ENCODE measurements at regions not wholly inside any gene's neighbourhood (a gene's known extent, or its start where the extent isn't known, plus 50 kb on each side); places are given as distances from the start of the nearest gene placed in this dataset.
"Not testable (repeated sequence)": the region's sequence is repeated elsewhere in the genome, so short reads cannot be mapped to it uniquely, and the experiment has no call there.

DNA sequence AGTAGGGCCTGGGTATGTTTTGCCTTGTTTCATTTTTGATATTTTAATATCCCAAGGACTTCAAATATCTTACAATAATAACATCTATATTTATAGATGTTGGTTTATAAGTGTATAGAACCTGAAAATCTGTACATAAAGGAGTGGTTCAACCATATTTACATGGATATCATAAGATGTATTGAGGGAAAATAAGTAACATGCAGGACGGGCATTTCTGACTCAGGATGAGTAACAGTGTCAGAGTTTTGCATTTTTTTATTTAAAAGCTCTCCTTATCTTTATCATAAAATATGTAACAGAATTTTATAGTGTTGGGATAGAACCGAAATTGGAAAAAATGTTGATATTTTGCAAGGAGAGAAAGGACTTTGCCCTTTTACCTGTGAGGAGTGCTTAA, 1438.7 kb downstream of the REEP3 start:
- no peak for DNase-seq

DNA sequence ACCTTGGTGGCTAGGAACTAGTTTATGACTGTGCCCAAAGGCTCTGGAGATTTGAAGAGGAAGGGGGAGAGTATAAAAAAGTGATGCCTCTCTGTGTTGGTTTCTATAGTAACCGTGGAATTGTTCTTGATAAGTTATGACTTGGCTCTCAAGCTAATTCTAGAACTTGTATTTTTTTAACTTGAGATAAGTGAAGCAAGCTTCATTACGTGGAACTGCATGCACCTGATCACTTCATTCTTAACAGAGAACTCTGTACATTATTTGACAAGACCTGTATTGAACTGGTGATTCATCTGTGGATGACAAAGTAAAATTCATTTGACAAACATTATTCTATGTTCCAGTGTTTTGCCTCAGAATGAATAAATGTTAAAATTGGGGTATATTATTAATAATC, 1452.2 kb downstream of the REEP3 start:
- no peak for DNase-seq

DNA sequence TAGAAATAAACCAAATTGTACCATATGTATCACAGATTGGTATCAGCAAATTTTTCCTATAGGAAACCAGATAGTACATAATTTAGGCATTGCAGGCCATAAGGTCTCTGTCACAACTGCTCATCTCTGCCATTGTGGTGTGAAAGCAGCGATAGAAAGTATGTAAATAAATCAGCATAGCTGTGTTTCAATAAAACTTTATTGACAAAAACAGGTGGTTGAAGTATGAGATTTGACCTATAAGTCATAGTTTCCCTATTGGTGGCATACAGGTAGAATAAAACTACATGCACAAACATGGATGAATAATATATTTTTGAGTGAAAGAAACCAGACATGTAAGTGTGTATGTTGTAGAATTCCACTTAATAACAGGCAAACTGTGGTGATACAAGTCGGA, 1454.9 kb downstream of the REEP3 start:
- DNase-seq = no peak

DNA sequence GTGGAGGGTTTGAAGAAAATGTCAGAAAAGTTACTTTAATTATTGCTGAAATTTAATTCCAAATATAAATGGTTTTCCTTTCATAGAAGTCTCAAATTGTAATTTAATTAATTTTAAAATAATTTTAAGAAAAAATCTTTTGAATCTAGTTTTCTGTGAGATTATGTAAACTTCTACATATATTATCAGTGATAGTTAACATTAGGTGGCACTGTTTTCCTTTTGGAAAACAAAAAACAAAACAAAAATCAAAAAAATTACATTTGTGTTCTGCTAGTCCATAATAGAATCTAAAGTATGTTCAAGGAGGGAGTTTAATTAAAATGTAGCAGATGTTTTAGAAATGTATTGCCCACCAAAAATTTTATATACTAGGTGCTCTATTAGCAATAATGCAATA, 1456.7 kb downstream of the REEP3 start:
- peak; percentile 28 for DNase-seq

DNA sequence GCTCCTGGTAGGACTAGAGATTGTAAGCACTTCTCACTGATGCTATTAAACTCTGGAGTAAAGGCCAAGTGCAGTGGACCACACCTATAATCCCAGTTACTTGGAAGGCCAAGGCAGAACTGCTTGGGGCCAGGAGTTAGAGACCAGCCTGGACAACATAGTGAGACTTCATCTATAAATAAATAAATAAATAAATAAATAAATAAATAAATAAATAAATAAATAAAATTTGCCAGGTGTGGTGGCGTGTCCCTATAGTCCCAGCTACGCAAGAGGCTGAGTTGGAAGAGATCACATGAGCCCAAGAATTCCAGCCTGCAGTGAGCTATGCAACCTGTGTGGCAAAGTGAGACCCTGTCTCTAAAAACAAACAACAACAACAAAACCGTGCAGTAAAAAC, 1475.7 kb downstream of the REEP3 start:
- DNase-seq = no peak

DNA sequence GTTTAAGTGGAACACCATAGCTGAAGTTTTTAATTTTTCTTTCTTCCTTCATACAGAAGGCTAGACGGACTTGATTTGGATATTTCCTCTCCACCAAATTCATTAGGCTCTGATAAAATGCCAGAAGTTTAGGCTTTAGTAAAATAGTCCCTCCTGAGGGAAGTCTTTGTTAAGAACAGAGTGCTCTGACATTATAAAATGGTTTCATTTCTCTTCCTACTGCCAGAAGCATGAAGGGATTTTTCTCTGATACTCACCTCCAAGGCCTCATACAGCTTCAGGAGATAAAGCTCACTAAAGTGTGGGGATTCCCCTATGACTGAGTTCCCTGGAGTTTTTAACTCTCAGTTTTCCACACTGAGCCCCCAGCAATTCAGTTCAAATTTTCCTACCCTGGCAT, 1489.6 kb downstream of the REEP3 start:
- DNase-seq = no peak

DNA sequence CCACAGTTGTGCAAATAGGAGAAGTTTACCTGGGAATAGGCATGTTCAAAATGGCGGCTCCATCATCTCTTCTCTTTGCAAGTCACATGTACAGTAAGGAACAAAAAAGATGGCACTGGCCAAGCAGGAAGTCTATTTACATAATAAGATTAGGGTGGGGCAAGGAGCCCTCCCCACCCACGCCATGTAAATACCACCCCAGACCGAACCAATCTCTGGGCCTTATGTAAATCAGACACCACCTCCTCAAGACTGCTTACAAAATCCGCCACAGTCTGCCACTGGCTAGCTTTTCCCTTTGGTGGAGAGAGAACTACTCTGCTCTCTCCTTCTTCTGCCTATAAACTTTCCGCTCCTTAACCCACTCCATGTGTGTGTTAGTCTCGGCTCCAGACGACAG, 1496.3 kb downstream of the REEP3 start:
- DNase-seq = peak; percentile 28

DNA sequence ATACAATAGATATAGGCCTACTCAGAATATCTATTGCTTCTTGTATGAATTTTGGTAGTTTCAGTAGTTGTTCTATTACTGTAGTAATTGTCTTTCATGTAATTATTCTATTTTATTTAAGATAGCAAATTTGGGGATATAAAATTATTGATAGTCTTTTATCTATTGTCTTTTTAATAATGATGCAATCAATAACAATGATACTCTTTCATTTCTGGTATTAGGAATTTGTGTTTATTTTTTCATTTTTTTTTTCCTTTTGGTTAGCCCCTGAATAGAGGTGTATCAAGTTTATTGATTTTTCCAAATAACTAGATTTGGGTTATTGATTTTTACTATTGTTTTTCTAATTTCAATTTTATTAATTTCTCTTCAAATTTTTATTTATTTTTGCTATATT, 1503.7 kb downstream of the REEP3 start:
- DNase-seq = no peak

DNA sequence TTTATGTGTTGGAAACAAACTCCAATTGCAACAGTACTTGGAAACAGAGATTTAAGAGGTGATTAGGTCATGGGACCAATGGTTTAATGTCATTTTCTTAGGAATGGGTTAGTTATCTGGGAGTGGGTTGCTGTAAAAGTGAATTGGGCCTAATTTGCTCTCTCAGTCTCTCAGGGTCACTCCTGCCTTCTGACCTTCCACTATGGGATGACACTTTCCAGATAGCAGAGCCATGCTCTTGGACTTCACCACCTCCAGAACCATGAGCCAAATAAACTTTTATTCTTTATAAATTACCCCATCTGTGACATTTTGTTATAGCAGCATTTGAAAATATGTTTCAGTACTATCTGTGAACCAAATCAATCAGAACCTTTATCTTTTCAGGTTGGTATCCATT, 1509.1 kb downstream of the REEP3 start:
- no peak for DNase-seq

DNA sequence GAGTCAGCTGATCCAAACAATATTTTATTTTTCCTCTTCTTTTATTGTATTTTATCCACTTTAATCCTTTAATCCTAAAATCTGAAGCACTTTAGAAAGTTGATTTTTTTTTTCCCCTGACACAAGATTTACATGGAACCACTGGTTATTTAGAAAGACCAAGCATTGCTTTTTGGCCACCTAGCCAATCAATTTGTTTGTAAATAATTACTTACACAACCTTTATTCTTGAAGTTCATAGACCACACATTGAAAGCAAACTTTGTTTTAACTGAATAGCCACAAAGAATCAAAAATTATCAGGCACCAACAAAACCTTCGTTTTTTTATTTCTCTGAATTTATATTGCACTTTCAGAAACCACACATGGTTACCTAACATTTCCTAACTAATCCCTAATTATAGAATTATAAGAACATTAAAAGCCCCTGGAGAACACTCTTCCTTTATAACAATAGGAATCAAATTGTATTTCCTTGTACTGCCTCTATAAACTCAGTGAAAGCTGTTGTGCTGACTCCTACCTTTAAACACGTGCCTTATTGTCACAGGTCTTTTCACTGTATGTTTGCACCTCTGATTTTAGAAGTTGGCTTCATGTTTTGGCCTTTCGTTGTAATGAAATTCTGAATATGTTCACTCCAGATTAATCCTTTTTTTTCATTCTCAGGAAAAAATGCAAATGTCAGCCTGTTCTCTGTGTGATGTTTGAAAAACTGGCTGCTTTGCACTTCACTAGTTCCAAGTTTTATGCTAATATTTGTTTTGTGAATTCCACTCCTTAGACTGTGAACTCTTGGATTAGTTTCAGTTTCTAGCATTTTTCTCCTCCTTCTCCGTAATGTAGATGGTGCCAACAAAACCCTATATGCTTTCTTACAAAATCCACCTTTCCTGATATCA, 1511.9 kb downstream of the REEP3 start:
- no peak for DNase-seq

DNA sequence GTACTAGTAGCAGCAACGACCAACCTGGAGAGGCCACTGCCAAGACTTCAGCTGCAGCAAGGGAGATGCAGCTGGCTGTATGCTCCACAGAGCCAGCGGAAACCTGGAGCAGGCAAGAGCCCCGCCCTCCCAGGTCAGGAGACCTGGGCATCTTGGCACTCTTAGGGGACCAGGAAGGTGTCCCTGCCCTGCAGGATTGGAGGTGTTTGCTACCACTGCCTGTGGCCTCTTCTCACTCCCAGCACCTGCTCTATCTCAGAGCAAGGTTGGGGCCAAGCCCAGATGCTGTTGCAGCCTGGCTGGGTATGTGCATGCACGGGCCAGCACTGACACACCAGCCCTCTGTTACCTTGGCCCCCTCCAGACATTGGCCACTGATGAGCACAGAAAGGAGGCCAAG, 1512.8 kb downstream of the REEP3 start:
- DNase-seq = no peak

DNA sequence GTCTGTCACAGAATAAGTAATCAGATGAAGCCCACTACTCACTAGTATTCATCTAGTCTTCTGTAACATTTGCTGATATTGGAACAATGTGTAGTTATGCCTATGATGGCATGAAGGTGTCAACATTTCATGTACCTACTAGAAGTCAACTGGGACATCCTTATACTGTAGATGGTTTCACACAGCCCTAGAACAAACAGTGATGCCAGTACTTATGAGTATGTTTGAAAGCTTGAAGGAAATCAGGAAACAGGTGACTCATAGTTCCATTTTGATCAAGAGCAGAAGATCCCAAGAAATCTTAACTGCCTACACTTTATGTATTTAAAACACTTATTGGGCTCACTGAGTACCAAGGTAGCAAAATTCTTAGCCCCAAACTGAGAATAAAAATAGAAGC, 1519.6 kb downstream of the REEP3 start:
- DNase-seq = no peak

DNA sequence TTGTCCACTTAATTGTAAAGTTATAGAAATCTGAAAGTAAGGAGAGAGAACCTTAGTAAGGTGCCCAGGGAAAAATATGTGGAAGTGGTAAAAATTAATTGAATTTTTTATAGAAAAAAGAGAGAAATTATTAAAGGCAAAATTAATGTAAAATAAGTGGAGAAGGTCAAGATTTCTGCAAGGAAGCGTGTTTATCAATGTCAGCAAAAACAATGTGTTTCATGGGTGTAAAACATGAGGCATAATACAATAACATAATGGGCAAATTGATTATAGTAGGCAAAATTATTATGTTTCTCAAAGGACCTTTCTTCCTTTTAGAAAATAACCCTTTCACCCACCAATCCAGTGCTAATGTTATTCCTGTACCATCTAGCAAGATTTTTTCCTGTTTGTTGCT, 1520.1 kb downstream of the REEP3 start:
- DNase-seq = no peak

DNA sequence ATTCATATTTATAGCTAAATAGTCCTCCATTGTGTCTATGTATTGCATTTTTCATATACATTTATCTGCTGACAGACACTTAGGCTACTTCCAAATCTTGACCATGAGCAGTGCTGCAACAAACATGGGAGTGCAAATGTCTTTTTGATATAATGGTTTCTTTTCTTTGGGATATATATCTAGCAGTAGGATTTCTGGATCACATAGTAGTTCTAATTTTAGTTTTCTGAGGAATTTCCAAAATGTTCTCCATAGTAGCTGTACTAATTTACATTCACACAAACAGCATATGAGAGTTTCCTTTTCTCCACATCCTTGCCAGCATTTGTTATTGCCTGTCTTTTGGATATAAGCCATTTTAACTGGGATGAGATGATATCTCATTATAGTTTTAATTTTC, 1521.3 kb downstream of the REEP3 start:
- no peak for DNase-seq

DNA sequence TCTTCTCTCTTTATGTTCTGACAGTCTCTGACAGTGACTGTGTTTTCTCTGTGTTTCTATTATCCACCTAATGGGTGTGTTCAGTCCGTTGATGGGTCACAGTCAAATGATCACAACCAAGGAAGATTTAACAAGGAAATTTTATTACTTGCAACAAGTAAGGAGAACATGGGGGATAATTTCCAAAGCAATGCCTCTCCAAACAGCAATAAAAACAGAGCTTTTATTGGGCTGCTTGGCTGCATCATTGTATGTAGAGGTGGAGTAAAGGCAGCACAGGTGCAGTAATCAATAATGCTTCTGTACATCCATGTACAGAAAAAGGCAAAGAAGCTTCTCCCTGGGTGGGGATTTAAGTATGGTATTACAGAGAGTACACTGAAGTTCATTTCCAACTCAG, 1525.6 kb downstream of the REEP3 start:
- DNase-seq = no peak

DNA sequence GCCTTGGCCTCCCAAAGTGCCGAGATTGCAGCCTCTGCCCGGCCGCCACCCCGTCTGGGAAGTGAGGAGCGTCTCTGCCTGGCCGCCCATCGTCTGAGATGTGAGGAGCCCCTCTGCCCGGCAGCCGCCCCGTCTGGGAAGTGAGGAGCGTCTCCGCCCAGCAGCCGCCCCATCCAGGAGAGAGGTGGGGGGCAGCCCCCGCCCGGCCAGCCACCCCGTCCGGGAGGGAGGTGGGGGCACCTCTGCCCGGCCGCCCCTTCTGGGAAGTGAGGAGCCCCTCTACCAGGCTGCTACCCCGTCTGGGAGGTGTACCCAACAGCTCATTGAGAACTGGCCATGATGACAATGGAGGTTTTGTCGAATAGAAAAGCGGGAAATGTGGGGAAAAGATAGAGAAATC, 1530.9 kb downstream of the REEP3 start:
- not testable (repeated sequence) for DNase-seq

DNA sequence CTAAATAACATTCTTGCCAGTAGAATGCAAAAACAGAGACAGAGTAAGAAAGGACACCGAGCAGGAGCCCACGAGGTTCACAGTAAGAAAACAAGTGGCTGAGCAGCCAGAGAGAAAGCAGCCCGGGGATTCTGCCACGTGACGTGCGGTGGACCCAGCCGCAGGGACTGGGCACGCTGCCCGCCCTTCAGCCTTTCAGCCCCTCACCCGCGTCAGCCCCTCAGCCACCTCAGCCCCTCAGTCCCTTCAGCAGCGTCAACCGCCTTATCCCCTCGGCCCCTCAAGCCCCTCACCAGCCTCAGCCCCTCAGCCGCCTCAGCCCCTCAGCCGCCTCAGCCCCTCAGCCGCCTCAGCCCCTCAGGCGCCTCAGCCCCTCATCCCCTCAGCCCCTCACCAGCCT, 1532.2 kb downstream of the REEP3 start:
- not testable (repeated sequence) for DNase-seq

DNA sequence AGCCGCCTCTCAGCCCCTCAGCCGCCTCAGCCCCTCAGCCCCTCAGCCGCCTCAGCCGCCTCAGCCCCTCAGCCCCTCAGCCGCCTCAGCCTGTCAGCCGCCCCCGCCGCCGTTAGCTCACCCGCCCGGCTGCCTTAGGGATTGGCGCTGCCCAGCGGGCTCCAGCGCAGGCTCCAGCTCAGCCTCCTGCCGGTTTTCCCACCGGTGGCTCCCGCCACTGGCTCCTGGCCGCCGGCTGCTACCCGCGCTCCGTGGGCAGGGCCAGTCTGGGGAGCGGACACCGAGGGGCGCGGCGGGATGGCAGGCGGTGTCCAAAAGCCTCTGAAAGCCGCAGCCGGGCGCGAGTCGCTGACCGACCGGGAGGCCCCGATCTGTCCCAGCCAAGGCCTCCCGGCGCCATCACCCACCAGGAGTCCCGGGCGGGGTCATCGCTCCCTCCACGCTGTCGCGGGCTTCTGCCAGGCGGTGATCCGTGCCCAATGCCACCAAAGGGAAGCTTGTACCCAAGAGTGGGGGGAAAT, 1532.7 kb downstream of the REEP3 start:
- not testable (repeated sequence) for DNase-seq

DNA sequence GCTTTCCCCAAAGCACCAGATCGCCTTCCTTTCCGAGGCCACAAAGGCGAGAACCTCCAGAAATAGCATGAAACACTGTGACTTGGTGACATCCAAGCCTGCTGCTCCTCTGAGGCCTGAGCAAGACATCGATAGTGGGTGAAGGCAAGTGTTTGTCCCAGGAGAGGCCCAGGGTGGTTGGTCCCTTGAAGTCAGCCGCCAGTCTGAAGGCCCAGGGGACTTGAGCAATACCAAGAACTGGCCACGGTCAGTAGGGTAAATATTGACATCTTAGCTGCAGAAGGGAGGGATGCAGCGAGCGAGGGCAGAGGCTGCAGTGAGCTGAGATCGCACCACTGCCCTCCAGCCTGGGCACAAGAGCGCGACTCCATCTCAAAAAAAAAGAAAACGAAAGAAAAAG, 1533.5 kb downstream of the REEP3 start:
- not testable (repeated sequence) for DNase-seq

DNA sequence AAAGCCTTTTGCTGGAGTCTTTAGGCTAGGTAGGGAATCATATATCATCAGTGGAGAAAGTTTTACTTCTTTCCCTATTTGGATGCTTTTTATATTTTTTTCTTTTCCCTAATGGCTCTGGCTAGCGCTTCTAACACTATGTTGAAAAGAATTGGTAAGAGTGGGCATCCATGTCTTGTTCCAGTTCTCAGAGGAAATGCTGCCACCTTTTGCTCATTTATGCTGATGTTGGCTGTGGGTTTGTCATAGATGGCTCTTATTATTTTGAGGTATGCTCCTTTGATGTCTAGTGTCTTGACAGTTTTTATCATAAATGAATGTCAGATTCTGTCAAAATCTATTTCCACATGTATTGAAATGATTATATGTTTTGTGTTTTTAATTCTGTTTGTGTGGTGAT, 1544.1 kb downstream of the REEP3 start:
- no peak for DNase-seq

DNA sequence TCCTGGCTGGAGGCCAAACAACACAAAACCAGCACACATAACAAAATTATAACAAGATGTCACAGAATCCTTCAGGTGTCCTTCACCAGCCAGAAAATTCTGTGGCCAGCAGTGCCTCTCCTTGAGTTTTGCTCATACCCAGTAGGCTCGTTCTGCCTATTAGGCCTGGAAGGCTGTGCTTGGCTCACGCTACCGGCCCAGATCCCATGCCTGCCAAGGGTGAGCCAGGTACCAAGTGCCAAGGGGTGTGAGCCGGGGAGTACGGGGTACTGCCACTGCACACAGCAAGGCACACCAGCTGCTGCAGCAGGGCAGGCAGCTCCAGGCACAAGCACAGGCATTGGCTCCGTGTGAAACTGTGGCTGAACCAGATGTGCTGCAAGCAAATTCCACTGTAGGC, 1562.0 kb downstream of the REEP3 start:
- DNase-seq = no peak

DNA sequence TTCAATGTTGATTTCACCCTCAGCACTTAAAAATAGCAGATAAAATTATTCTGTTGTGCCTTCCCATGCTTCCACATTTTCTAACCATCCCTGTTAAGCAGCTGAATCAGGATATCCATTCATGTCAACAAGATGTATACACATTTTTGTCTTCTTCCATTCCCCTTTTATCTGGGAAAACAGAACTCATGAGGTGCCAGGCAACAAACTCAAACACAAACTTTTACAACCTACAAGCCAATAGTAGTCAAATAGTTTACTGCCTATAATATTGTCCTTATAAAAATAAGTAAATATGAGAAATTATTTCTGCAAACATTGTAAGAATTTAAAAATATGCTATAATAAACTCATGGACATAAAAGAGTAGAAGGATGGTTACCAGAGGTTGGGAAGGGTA, 1569.8 kb downstream of the REEP3 start:
- DNase-seq = no peak

DNA sequence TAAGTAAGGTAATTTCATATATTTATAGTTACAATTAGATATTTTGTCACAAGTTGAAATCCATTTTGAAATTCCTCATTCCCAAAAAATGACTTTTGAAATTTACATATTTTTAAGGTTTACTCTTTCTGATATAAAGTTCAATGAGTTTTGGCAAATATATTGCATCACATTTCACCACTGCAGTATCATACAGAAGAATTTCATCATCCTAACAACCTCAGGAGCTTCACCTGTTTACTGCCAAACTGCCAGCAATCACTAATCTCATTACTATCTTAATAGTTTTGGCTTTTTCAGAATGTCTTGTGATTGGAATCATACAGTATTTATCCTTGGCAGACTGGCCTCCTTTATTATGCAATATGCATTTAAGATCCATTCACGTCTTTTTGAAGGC, 1578.9 kb downstream of the REEP3 start:
- DNase-seq = no peak

DNA sequence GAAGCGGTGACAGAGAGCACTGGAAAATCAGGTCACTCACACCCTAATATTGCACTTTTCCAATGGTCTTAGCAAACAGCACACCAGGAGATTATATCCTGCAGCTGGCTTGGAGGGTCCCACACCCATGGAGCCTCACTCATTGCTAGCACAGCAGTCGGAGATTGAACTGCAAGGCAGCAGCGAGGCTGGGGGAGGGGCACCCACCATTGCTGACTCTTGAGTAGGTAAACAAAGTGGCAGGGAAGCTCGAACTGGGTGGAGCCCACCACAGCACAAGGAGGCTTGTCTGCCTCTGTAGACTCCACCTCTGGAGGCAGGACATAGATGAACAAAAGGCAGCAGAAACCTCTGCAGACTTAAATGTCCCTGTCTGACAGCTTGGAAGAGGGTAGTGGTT, 1579.7 kb downstream of the REEP3 start:
- DNase-seq = not testable (repeated sequence)

DNA sequence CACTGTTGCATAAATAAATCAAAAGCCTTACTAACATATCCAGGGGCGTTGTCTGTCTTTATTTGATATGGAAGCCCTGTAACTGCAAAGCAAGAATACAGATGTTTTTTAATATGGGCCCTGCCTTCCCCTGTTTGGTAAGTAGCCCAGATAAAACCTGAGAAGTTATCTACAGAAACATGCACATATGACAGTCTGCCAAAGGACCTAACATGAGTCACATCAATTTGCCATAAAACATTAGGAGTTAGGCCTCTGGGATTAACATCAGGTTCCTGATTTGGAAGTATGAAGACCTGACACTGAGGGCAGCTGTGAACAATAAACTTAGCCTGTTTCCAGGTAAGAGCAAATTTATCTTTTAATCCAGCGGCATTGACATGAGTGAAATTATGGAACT, 1588.8 kb downstream of the REEP3 start:
- peak; percentile 38 for DNase-seq
